Right kidney (tissue), 1 donor: ENCODE measurements at regions not wholly inside any gene's neighbourhood (a gene's known extent, or its start where the extent isn't known, plus 50 kb on each side); places are given as distances from the start of the nearest gene placed in this dataset.

ENCODE experiments used
- DNase-seq: peaks from one replicate; pipeline ENCODE4 v3.0.0-alpha.2; 2016

GRCh38 chr13:109644069-109644750, 142.2 kb downstream of the IRS2 start:
- DNase-seq: no peak

- no peak for DNase-seq
These were observed 144.0 kb downstream of the IRS2 start for GRCh38 chr13:109642358-109642757.

DNA sequence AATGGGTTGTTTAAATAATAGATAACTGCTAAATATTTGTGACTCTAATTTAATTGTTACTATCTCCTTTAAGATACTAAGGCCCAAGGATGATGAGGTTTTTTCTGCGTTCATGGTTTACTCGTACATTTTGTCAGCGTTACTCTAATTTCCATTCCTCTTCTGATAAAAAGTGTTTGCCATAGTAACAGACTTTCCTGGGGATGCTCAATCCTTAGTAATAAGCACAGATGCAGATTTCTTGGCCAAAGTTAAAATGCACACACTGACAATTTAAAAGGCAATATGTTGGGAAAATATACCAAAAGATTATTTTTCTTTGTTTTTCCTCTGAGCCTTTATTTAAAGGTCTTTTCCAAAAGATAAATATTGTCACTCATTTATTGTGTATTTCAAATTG, 149.6 kb downstream of the IRS2 start:
- DNase-seq: no peak

DNA sequence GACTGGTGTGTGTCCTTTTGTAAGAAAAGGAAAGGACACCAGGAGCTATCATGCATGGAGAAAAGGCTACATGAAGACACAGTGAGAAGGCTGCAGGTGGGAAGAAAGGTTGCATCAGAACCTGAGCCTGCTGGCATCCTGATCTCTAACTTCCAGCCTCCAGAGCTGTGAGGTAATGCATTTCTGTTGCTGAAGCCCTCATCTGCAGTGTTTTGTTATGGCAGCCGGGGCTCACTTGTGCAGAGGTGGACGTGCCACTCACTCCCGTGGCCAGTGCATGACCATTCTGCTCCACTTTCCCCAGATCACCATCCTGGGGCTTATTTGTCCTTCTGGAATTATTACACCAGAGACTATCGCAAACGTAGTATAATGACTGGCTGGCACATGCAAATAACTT, 155.3 kb downstream of the IRS2 start:
- no peak for DNase-seq

DNA sequence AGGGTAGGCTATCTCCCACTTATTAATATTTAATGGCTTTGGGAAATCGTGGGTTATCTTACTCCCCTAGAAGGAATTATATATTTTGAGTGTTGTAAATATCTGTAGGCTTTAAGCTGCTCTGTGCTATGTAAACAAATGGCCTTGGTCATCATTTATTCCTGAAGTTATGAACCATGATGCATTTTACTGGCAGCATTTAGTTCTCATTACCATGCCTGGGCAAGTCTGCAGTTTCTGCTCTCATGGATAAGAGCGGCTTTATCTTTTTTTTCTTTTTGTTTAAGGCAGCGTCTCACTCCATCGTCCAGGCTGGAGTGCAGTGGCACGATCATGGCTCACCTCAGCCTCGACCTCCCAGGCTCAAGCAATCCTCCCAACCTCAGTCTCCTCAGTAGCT, 156.1 kb downstream of the IRS2 start:
- DNase-seq: no peak

GRCh38 chr13:109629737-109630136, 156.6 kb downstream of the IRS2 start:
- no peak for DNase-seq

DNA sequence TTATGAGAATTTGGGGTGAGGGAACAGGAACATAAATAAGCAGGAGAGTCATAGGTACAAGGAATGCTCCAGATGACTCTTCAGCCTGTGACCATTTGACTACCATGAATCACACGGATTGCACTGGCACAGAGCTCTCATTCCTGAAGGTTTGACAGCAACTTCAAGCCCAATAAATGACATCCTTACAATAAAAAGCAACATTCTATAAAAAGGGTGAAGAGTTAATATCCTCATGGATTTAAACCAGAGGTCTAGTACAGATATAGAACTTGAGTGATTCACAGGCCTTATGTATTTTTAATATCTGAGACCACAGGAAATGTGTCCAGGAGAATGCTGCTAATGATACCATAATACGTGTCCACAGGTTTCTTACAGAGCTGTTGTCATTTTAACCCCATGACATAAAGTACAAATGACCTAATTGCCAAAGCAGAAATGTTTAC, 158.1 kb downstream of the IRS2 start:
- DNase-seq: no peak

- no peak for DNase-seq
These were observed 158.7 kb downstream of the IRS2 start for GRCh38 chr13:109627649-109628048.

GRCh38 chr13:109626386-109627171, 159.8 kb downstream of the IRS2 start:
- no peak for DNase-seq

- DNase-seq: no peak
These were observed 161.2 kb downstream of the IRS2 start for GRCh38 chr13:109625156-109625555.

DNA sequence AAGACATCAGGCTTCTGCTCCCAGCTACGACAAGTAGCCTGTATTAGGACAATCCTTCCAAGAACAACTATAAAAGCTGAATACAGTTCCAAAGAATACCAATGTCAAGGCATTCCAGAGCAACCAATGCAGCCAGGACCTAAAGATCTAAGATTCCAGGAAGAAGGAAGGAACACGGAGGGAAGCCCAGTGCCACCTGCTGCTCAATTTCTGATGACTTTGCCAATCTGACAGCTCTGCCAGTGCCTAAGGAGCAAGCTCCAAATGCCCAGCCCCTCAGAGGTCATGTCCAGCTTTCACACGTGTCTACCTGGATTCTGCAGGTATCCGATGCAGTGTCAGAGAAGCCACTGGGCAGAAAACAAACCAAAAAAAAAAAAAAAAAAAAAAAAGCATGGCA, 164.4 kb downstream of the IRS2 start:
- DNase-seq: no peak

DNA sequence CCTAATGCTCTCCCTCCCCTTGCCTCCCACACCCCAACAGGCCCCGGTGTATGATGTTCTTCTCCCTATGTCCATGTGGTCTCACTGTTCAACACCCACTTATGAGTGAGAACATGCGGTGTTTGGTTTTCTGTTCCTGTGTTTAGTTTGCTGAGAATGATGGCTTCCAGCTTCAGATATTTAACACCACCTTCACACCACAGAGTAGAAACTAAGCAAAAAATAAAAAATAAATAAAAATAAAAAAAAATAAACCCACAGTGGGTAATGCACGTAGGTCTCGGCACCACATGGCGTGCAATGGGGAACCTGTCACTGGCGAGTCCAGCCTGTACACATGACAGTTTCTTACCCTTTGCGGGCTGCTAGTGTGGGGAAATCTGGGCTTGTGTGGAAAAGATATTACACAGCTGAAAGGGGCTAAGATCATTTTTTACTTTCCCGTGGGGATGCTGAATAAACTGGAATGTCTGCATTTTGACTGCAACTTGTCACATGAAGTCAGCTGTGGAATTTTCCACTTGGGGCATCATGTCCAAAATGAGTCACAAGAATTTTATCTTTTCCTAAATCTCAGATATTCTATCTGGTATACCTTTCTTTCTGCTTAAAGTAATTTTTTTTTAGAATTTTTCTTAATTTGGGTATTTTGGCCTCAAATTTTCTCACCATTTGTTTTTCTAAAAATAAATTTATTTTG, 170.5 kb downstream of the IRS2 start:
- DNase-seq: no peak

- no peak for DNase-seq
These were observed 174.3 kb downstream of the IRS2 start for GRCh38 chr13:109611912-109612691.

- DNase-seq: no peak
These were observed 175.9 kb downstream of the IRS2 start for GRCh38 chr13:109610517-109610916.

DNA sequence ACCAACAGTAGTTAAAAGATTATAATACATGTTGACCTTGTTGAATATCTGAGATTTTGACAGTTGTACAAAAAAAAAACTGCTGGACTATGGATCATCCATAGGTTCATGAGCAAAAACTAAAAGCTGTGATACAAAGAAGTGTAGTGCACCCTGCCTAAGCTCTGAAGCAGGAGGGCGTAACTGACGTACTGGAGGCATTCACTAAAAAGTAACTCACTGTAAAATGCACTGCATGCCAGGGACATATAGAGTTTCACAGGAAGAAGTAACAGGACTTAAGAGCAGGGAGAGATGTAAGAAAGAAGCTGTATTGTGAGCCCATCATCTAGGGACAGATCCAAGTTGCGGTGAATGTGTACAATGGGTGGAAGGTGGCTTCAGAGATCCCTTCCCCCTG, 177.9 kb downstream of the IRS2 start:
- DNase-seq: no peak

DNA sequence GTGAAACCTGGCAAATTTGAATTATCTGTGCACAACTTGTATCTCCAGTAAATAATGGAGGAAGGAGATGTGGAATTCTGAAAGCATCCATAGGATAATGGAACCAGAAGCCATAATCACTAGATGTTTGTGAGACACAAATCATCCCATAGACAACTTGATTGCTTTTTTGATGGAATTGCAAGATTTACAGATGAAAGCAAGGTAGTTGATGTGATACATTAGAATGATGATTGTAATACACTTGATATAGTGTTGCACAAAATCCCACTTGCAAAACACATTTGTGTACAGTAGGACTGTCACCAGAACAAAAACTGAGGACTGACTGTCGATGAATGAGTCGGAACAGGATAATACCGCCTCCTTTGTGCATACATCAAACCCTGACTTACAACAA, 178.3 kb downstream of the IRS2 start:
- no peak for DNase-seq

DNA sequence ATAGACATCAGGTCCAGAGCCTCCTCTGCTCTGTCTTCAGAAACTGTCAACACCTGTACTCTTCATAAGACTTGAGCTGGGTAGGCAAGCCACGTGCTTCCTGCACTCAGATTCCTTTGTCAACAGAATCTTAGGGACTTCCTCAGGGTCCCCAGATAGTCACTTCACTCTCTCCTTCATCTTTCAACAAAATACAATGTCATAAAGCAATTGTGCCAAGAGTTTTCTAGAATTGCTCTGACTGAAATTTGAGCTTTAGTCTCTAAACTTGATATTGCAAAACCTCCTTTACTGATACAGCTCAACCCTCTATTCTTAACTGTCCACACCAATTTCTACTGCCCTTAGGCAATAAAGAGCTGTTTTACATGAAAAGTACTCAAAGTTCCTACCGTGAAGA, 179.9 kb downstream of the IRS2 start:
- DNase-seq: no peak

- DNase-seq: no peak
These were observed 180.5 kb downstream of the IRS2 start for GRCh38 chr13:109605846-109606245.

- no peak for DNase-seq
These were observed 181.5 kb downstream of the IRS2 start for GRCh38 chr13:109604894-109605293.

DNA sequence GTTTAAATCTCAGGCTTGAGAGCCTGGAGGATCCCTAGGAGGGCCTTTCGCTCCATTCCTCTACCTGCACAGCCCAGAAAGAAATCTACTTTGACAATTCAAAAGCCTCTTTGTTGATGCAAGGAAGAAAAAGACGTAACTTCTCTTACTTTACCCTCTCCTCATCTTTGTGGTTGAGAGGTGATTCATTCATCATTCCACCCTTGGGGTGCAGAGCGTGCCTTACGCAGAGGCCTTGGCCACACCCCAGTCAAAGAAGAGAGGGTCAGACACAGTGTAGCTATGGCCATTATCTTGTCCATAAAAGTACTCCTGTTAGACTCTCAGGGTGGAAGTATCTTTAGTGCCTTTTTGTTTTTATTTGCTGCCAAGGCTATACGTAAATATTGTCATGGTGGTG, 184.0 kb downstream of the IRS2 start:
- no peak for DNase-seq

DNA sequence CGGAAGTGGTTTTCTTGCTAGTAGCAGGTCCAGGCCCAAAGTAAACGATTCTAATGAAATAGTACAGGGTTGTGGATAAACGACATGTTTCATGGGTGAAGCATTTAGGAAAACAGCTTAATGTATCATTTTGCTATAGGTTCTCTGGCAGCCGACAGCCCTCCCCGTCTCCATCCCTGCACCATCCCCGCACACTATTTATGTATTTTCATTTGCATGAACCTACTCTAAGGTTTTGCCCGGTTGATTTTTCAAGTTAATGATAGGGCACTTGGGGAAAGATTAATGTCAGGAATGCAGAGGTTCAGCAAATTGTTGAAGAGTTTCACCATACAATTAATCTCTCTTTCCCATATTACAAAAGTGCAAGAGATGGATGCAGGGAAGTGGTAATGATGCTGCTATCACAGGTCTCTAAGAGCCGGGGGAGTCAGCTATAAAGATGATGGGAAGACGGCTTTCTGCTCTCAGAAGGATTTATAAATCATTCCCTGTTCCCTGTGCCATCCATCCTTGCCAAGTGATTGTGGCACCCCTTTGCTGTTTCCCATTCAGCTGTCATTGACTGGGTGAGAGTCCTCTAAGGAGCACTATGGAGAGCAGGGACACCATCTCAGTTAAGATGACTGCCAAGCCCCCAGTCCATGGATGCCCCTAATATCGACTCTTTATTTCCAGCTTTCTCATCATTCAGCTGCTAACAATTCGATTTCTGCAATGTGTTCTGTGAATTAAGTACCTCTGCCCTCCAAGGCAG, 186.3 kb downstream of the IRS2 start:
- no peak for DNase-seq

DNA sequence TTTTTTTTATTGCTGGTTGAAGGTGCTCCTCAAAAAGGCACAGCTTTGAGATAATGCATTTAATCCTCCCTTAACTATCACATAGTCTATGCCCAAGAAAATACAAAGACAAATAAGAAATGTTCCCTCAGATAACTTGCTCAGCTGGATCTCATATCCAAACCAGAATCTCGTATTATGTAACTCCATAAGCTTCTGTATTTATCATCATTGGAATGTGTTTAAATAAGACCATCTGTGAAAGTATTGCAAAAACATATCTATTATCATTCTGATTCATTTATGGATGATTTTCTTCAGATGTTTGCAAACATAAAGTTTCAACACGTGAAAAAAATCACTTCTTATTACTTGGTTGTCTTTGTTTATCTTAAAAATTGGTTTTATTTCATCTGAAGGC, 190.9 kb downstream of the IRS2 start:
- no peak for DNase-seq
